Sigmoid colon (tissue), 3 donors: ENCODE measurements at regions not wholly inside any gene's neighbourhood (a gene's known extent, or its start where the extent isn't known, plus 50 kb on each side); places are given as distances from the start of the nearest gene placed in this dataset.

Experiments
- CTCF ChIP-seq, 4 experiments: fragments of 450-650 bp in 3 of 4; fragments of 200-600 bp in 1 of 4; IDR thresholded peaks; one replicate each; pipeline ENCODE4 v1.5.1; 2016 to 2019; ENCODE audit warnings: antibody characterized with exemption in 4 of 4, mild to moderate bottlenecking in 3 of 4, moderate library complexity in 2 of 4
- POLR2A ChIP-seq, 2 donors: fragments of 450-650 bp; IDR thresholded peaks; one replicate each; pipeline ENCODE4 v1.6.1; 2016; ENCODE audit warnings: antibody characterized with exemption in 2 of 2, mild to moderate bottlenecking in 2 of 2, moderate library complexity in 2 of 2

- TF ChIP-seq POLR2A (IDR thresholded peaks at IDR 0.05) (no peak), CTCF (IDR thresholded peaks at IDR 0.05) (no peak)
Observed at GRCh38 chr13:66225072-66225471, 1005.1 kb downstream of the PCDH9 start.
